DND-41 (cell line): ENCODE measurements at regions not wholly inside any gene's neighbourhood (a gene's known extent, or its start where the extent isn't known, plus 50 kb on each side); places are given as distances from the start of the nearest gene placed in this dataset.

Source experiments
- ATAC-seq: fragments of 200-7000 bp; cut with Tn5 transposase; 3 replicates; pipeline ENCODE4 v1.9.1; 2021; ENCODE audit warnings: low read depth; ENCODE audit not compliant: insufficient read depth
- DNase-seq: peaks from one replicate; pipeline ENCODE4 v3.0.0-alpha.2; 2020
- H2AFZ ChIP-seq: 2 replicates; pipeline ENCODE4 v1.6.0; 2012; ENCODE audit warnings: low read depth, low read length
- H3K27ac ChIP-seq: 2 replicates; pipeline ENCODE4 v1.5.1; 2012; ENCODE audit warnings: low read length, inconsistent platforms
- H3K27me3 ChIP-seq: fragments of 200-600 bp; sonication (generic); 2 replicates; pipeline ENCODE4 v1.6.0; 2012; ENCODE audit warnings: low read length, mild to moderate bottlenecking, inconsistent platforms; ENCODE audit not compliant: insufficient read depth, poor library complexity
- H3K36me3 ChIP-seq: 2 replicates; pipeline ENCODE4 v1.5.1; 2012; ENCODE audit warnings: low read length, inconsistent platforms; ENCODE audit not compliant: insufficient read depth
- H3K4me1 ChIP-seq: 2 replicates; pipeline ENCODE4 v1.5.1; 2012; ENCODE audit warnings: mild to moderate bottlenecking, low read length; ENCODE audit not compliant: insufficient read depth
- H3K4me2 ChIP-seq: 2 replicates; pipeline ENCODE4 v1.6.0; 2012; ENCODE audit warnings: mild to moderate bottlenecking, moderate library complexity, low read length, inconsistent platforms; ENCODE audit not compliant: insufficient read depth
- H3K4me3 ChIP-seq, 2 experiments: fragments of 200-600 bp in 1 of 2; shearing (Covaris generic) in 1 of 2; 2 replicates each; pipeline ENCODE4 v1.5.1; 2012 to 2016; ENCODE audit warnings: inconsistent platforms in 2 of 2, low read length in 2 of 2, mild to moderate bottlenecking in 2 of 2, low read depth in 1 of 2, moderate library complexity in 1 of 2
- H3K79me2 ChIP-seq: 2 replicates; pipeline ENCODE4 v1.6.0; 2012; ENCODE audit warnings: low read length, inconsistent platforms; ENCODE audit not compliant: insufficient read depth
- H3K9ac ChIP-seq: 2 replicates; pipeline ENCODE4 v1.6.0; 2012; ENCODE audit warnings: low read depth, mild to moderate bottlenecking, inconsistent platforms, low read length, moderate library complexity
- H3K9me3 ChIP-seq: 2 replicates; pipeline ENCODE4 v1.5.1; 2012; ENCODE audit warnings: low read length, moderate library complexity, mild to moderate bottlenecking, inconsistent platforms; ENCODE audit not compliant: insufficient read depth, severe bottlenecking
- H4K20me1 ChIP-seq: 2 replicates; pipeline ENCODE4 v1.6.0; 2012; ENCODE audit warnings: low read length; ENCODE audit not compliant: insufficient read depth
- EZH2 ChIP-seq: IDR thresholded peaks from 3 replicates; pipeline ENCODE4 v1.6.1; 2012; ENCODE audit warnings: borderline replicate concordance, low read depth, mild to moderate bottlenecking, moderate library complexity, low read length, inconsistent platforms; ENCODE audit not compliant: severe bottlenecking
- TF ChIP-seq, protein P1 (sequence below): IDR thresholded peaks from 2 replicates; pipeline ENCODE4 v1.5.1; 2012; ENCODE audit warnings: borderline replicate concordance, low read length, moderate library complexity, mild to moderate bottlenecking; ENCODE audit not compliant: poor library complexity, severe bottlenecking; ENCODE audit errors: extremely low read depth

DNA sequence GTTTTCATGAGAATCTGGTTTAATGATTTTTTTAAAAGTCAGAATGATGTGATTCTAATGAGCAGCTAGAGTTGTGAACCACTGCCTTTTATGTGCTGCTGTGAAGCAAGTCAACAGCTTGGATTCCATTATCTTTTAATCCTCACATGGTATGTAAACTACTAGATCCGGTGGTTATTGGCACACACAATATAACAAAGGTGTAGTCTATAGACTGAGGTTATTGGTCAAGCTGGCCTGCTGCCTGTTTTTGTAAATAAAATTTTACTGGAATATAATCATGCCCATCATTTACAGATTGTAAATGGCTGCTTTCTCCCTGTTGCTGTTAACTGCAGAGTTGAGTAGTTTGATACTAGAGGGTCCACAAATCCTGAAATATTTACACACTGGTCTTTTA, 103.1 kb downstream of the OTOL1 start:
- Histone ChIP-seq H3K9ac (no peak overlapping the region), H2AFZ (no peak overlapping the region), H4K20me1 (no peaks in the 10 kb centered on the region), H3K9me3 (no peaks in the 10 kb centered on the region), H3K27ac (no peak overlapping the region), H3K36me3 (no peaks in the 10 kb centered on the region), H3K27me3 (no peaks in the 10 kb centered on the region), H3K79me2 (no peaks in the 10 kb centered on the region), H3K4me2 (no peak overlapping the region), H3K4me1 (peaks cover 23% of the 10 kb centered on the region), H3K4me3 (no peak overlapping the region)
- TF ChIP-seq, protein P1, sequence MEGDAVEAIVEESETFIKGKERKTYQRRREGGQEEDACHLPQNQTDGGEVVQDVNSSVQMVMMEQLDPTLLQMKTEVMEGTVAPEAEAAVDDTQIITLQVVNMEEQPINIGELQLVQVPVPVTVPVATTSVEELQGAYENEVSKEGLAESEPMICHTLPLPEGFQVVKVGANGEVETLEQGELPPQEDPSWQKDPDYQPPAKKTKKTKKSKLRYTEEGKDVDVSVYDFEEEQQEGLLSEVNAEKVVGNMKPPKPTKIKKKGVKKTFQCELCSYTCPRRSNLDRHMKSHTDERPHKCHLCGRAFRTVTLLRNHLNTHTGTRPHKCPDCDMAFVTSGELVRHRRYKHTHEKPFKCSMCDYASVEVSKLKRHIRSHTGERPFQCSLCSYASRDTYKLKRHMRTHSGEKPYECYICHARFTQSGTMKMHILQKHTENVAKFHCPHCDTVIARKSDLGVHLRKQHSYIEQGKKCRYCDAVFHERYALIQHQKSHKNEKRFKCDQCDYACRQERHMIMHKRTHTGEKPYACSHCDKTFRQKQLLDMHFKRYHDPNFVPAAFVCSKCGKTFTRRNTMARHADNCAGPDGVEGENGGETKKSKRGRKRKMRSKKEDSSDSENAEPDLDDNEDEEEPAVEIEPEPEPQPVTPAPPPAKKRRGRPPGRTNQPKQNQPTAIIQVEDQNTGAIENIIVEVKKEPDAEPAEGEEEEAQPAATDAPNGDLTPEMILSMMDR = no peak
- no peak for TF ChIP-seq EZH2
- ATAC-seq (no peak), DNase-seq (no peak)

DNA sequence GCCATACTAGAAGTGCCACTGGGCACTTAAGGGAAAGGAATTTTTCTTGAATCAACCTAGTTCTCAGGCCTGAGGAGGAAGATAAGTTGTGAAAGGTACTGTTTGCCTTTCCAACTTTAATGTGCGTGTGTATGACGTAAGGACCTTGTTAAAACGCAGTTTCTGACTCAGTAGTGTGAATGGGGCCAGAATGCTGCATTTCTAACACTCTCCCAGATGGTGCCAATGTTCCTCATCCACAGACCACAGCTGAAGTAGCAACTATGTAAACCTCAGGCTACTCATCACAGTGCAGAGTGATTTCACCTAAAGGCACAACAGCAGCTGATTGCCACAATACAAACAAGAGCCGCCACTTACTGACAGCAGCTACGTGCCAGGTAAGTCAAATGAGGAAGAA, 103.6 kb downstream of the OTOL1 start:
- no peak overlapping the region for H3K27ac ChIP-seq
- H3K9ac ChIP-seq = no peak overlapping the region
- H4K20me1 ChIP-seq = no peaks in the 10 kb centered on the region
- H3K27me3 ChIP-seq = no peaks in the 10 kb centered on the region
- H3K79me2 ChIP-seq = no peaks in the 10 kb centered on the region
- peaks cover 23% of the 10 kb centered on the region for H3K4me1 ChIP-seq
- no peaks in the 10 kb centered on the region for H3K9me3 ChIP-seq
- TF ChIP-seq EZH2 = no peak
- TF ChIP-seq, protein P1 = no peak
- H3K4me2 ChIP-seq = no peak overlapping the region
- H3K4me3 ChIP-seq = no peak overlapping the region
- ATAC-seq (no peak), DNase-seq (no peak)
- no peaks in the 10 kb centered on the region for H3K36me3 ChIP-seq
- peak overlapping the region; percentile 46; the same call in 1 of the 2 replicates for H2AFZ ChIP-seq

DNA sequence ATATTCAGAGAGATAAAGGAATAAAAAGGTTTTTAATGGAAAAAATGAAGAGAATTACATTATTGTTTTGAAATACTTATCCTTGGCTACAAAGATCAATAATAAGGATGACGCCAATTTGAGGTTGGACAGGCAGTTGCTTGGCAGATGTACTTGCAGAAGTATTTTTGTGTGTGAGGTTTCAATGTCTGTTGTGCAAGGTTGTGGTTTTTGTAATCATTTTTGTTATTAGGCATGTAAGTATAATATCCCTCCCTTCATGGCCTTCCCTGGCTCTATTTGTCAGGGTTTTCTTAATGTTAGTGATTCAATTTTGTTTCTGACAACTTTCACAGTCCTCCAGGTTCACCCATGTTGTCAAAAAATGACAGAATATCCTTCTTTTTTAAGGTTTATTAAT, 105.9 kb downstream of the OTOL1 start:
- TF ChIP-seq, protein P1 = no peak
- TF ChIP-seq EZH2 = no peak
- H3K4me2 ChIP-seq = no peak overlapping the region
- no peak overlapping the region for H3K4me3 ChIP-seq
- no peaks in the 10 kb centered on the region for H3K9me3 ChIP-seq
- no peaks in the 10 kb centered on the region for H3K27me3 ChIP-seq
- DNase-seq = no peak
- no peak for ATAC-seq
- H3K4me1 ChIP-seq = peaks cover 23% of the 10 kb centered on the region
- H2AFZ ChIP-seq = no peak overlapping the region
- no peaks in the 10 kb centered on the region for H3K36me3 ChIP-seq
- H4K20me1 ChIP-seq = no peaks in the 10 kb centered on the region
- no peak overlapping the region for H3K27ac ChIP-seq
- no peak overlapping the region for H3K9ac ChIP-seq
- H3K79me2 ChIP-seq = no peaks in the 10 kb centered on the region

DNA sequence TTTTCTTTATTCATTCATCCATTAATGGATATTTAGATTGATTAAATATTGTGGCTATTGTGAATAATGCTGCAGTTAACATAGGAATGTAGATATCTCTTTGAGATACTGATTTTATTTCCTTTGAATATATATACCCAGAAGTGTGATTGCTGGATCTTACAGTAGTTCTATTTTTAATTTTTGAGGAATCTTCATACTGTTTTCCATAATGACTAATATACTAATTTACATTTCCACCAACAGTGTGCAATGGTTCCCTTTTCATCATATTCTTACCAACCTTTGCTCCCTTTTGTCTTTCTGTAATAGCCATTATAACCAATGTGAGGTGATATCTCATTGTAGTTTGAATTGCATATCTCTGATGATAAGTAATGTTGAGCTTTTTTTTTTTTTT, 106.3 kb downstream of the OTOL1 start:
- Histone ChIP-seq H3K4me1 (peaks cover 23% of the 10 kb centered on the region), H3K79me2 (no peaks in the 10 kb centered on the region), H3K9ac (no peak overlapping the region), H3K4me3 (no peak overlapping the region), H3K9me3 (no peaks in the 10 kb centered on the region), H3K36me3 (no peaks in the 10 kb centered on the region), H3K27ac (no peak overlapping the region), H3K27me3 (no peaks in the 10 kb centered on the region), H3K4me2 (no peak overlapping the region), H2AFZ (no peak overlapping the region), H4K20me1 (no peaks in the 10 kb centered on the region)
- ATAC-seq (no peak), DNase-seq (no peak)
- no peak for TF ChIP-seq EZH2
- TF ChIP-seq, protein P1 = no peak
